HG02763 (cell line): ENCODE measurements at regions not wholly inside any gene's neighbourhood (a gene's known extent, or its start where the extent isn't known, plus 50 kb on each side); places are given as distances from the start of the nearest gene placed in this dataset.
"Not testable (repeated sequence)": the region's sequence is repeated elsewhere in the genome, so short reads cannot be mapped to it uniquely, and the experiment has no call there.

ENCODE experiments used
- ATAC-seq: cut with Tn5 transposase; IDR thresholded peaks from one replicate; pipeline ENCODE4 v1.9.1; 2021; ENCODE audit warnings: mild to moderate bottlenecking, moderate library complexity; ENCODE audit not compliant: unreplicated experiment

DNA sequence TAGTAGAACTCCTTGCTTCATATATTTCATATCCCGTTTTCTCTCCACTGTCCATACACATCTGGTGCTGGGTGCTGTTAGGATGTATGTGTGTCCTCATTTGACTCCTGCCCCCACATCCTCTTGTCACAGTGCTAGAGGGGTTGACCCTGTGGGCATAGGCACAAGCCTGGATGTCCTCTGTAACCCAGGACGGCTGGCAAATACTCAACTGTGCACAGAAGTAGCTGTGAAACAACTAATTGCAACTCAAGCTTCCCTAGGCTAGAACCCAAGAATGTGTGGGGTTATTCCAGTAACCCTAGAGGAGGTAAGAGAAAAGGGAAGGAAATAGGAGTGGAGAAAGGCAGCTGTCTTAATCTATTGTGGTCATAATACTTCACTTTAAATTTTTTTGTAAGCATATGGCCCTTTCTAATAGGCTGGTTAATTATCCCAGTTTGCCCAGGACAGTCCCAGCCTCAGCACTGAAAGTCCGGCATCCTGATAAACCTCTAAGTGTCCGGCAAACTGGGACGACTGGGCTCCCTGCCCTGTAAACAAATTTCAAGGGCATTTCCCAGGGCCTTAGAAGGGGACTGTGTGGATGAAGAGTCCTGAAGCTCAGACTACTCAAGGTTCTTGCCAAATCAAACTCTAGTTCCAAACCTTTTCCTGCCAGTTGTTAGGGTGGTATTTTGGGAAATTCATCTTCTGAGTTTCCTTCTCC lies 283.2 kb upstream of the CELF2 start:
- no peak for ATAC-seq

- ATAC-seq: no peak
Measured at GRCh38 chr10:10745291-10745690, 272.4 kb upstream of the CELF2 start.

- no peak for ATAC-seq
Measured at GRCh38 chr10:10755490-10755889, 262.2 kb upstream of the CELF2 start.

GRCh38 chr10:10758306-10758705 lies 259.4 kb upstream of the CELF2 start:
- ATAC-seq: no peak

GRCh38 chr10:10759806-10760205 lies 257.9 kb upstream of the CELF2 start:
- ATAC-seq: not testable (repeated sequence)

- no peak for ATAC-seq
Measured at GRCh38 chr10:10765017-10765416, 252.7 kb upstream of the CELF2 start.

DNA sequence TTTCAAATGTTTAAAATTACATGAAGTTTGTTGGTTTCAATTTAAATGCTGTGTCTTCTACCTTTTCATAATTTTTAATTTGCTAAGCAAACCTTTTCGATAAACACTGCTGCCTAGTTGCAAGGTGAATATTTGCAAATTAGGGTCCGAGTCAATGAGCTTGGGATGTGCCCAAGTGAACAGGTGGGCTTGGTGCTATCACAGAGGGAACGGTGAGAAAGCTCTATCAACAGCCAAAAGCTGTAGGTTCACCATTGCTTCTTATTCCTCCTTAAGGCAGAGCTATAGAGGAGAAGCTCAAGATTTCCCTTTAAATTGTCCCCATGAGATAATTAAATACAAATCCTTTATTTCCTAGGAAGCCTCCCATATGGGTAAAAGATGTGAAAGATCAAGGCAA lies 245.3 kb upstream of the CELF2 start:
- ATAC-seq: no peak

DNA sequence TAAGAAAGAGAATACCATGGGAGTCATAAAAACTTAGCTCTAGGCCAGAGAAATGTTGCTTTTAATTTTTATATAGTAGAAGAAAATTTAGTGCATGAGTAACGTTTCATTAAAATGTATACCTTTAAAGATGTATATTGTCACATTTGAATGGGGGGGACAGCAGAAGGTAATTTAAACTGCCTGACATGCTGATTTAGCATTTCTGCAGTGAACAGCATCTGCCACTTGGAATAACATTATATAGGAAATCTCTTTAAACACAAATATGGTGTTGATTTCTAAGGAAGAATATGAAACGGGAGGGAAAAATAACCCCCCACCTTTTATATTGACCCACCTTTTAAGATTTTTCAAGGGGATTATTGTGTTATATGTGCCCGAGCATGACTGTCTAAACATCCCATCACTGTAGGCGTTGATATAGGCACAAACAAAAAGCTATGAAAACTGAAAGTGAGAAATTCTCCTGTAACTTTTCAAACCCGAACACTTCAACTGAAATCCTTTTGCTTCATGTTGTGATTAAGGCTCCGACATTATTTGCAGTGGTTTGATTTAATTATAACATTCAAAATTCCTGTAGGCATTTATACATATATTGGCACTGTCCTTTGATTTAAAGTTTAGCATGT lies 244.7 kb upstream of the CELF2 start:
- ATAC-seq: no peak

GRCh38 chr10:10774416-10774815 lies 243.3 kb upstream of the CELF2 start:
- no peak for ATAC-seq

DNA sequence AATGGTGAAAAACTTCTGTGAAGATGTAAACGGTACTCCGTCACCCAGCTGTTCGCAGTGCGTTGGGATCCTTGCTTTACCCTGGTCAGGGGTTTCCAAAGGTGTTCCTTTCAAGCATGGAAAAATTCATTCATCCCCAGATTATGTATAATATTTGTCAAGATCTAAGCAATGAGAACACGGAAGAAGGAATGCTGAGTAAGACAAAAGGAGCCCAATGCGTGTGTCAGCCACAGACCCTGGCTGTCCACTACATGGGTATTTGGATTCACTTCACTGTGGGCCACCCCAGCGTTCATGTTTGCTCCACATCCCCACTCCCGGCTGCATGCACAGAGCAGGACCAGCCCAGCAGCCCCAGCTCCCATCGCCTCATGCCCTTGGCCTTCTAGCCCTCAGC lies 241.3 kb upstream of the CELF2 start:
- ATAC-seq: no peak

- no peak for ATAC-seq
Measured at GRCh38 chr10:10777279-10777678, 240.4 kb upstream of the CELF2 start.

DNA sequence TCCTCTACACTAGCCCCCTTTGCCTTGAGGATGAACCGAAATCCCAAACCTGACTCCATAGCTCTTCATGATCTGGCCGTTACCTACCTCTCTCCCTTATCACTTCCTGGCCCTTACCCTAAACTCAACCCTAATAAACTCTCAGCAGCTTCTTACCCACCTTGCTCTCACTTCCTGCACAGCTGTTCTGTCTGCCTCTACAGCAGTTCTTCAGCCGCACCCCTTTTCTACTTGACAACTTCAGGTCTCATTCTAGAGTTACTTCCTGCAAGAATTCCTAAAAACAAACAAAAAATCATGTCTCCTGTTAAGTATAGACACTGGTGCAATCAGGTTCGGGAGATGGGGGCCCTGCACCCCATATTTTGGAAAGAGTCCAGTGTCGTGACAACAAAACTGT lies 239.9 kb upstream of the CELF2 start:
- no peak for ATAC-seq

GRCh38 chr10:10778959-10779358 lies 238.7 kb upstream of the CELF2 start:
- ATAC-seq: no peak

- no peak for ATAC-seq
Measured at GRCh38 chr10:10779511-10779910, 238.2 kb upstream of the CELF2 start.

GRCh38 chr10:10780746-10781145 lies 236.9 kb upstream of the CELF2 start:
- ATAC-seq: no peak

- ATAC-seq: no peak
Measured at GRCh38 chr10:10782603-10783002, 235.1 kb upstream of the CELF2 start.

DNA sequence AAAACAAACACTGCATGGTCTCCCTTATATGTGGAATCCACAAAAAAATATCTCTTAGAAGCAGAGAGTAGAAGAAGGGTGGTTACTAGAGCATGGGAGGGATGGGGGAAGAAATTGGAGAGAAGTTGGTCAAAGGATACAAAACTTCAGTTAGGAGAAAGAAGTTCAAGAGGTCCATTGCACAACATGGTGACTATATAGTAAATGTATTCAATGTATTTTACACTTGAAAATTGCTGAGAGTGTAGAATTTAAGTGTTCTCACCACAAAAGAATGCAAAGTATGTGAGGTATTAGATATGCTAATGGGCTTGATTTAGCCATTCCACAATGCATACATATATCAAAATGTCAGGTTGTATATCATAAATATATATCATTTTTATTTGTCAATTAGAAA lies 232.0 kb upstream of the CELF2 start:
- ATAC-seq: no peak

GRCh38 chr10:10786109-10787090 lies 231.3 kb upstream of the CELF2 start:
- ATAC-seq: no peak

DNA sequence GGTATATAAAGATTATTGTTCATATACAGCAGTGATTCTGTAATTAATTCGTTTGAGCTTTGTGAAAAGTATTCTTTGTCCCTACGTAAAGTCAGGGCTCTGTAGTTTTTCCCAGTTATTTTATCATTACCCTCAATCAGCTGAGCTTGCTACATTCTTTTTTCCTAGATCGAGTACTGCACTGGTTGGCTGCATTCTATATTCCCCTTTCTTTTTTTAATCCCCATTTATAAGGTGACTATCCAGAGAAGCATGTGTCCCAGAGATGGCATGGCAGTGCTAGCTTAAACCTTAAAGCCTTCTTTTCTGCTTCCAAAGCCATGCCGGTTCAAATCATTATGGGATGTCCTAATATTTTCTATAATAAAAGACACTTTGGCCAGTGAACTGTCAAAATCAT lies 230.1 kb upstream of the CELF2 start:
- no peak for ATAC-seq

DNA sequence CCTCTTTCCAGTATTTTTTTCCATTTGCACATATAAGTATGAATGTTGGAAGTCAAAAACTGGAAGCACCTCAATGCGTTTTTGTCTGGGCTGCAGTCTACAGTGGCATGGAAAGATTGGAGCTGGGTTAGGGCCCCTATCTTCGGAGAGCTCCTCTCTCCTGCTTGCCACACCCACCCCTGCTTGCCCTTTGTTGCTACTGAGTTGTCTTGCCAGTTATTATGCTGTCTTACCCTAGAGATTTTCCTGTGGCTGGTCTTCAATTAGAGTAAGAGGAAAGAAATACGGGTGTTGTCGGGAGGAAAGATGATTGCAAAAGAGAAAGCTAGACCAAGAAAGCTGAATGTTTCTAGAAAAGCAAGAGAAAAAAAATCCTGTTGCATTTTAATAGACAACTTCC lies 228.9 kb upstream of the CELF2 start:
- no peak for ATAC-seq

DNA sequence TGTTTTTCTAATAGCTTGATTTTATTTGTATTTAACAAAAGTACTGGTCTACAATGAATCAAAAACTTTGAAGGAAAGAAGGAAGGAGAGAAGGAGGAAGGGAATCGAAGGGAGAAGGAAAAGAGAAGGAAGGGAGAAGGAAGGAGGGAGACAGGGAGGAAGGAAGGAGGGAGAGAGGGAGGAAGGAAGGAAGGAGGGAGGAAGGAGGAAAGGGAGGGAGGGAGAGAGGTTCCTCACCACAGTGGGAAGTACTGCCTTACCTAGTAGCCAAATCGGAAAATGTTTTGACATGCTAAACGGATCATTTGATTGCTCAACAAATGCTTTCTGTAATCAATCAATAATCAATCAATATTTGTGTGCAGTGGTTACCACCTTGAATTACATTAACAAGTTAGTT lies 225.8 kb upstream of the CELF2 start:
- no peak for ATAC-seq

GRCh38 chr10:10792681-10793080 lies 225.0 kb upstream of the CELF2 start:
- ATAC-seq: no peak
